Stimulated activated memory B cell treated with anti-CD40 and anti-IgM and Interleukin-4, amounts not matched to agents 10 μg/mL and 1 μg/mL and 100 μg/mL, for 72 hours (primary cell): ENCODE measurements at regions not wholly inside any gene's neighbourhood (a gene's known extent, or its start where the extent isn't known, plus 50 kb on each side); places are given as distances from the start of the nearest gene placed in this dataset.

ENCODE experiments used
- ATAC-seq: fragments of 150-1000 bp; cut with Tn5 transposase; 2 replicates; pipeline ENCODE4 v1.10.0; 2021
- H3K27ac Mint-ChIP-seq: one replicate; pipeline ENCODE4 v1.8.0; 2022; ENCODE audit warnings: mild to moderate bottlenecking, mixed read lengths
- H3K27me3 Mint-ChIP-seq: one replicate; pipeline ENCODE4 v1.8.0; 2022; ENCODE audit warnings: mixed read lengths
- H3K36me3 Mint-ChIP-seq: one replicate; pipeline ENCODE4 v1.8.0; 2022; ENCODE audit warnings: mixed read lengths
- H3K4me1 Mint-ChIP-seq: one replicate; pipeline ENCODE4 v1.8.0; 2022; ENCODE audit warnings: mixed read lengths
- H3K4me3 Mint-ChIP-seq: one replicate; pipeline ENCODE4 v1.8.0; 2022; ENCODE audit warnings: mild to moderate bottlenecking, moderate library complexity, mixed read lengths
- H3K9me3 Mint-ChIP-seq: one replicate; pipeline ENCODE4 v1.8.0; 2022; ENCODE audit warnings: mixed read lengths

DNA sequence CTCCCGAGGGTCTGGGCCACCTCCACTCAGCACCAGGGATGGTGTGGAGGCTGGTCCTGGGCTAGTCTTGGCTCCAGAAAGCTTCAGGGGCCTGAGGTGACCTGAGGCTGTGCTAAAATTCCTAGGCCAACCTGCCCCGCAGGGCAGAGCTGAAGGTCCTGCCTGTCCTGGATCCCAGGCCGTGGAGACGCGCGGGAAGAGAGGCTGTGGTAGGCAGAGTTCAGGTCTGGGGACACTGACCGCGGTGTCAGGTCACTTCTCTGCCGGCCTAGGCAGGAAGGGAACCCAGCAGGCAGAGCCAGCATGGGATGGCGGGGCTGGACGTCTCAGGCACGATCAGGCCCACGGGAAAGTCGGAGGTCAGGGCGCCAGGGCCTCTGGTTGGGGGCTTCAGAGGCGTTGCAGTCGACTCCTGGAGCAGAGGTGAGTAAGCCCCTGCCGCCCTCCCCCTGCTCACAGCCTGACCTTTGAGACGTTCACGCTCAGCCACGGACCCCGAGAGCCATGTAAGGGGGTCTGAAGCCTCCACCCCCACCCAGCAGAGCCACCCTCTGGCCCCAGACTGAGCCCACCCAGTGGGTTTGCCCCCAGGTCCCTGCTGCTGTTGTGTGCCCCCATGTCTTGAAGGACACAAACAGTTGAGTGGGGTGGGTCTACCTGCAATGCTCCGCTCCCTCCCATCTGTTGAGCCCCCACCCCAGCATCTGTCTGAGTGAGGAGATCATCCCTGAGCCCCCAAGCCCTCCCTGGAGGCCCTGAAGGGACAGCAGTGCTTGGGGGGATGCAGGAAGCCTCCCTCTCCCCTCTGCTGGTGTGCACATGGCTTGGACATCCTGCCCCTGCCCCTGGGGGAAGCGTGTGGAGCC is 142.7 kb downstream of the KIF26A start:
- Mint-ChIP-seq H3K4me3 (no peak overlapping the region), H3K36me3 (no peaks in the 10 kb centered on the region), H3K4me1 (no peaks in the 10 kb centered on the region), H3K27me3 (peaks cover 69% of the 10 kb centered on the region), H3K9me3 (no peaks in the 10 kb centered on the region), H3K27ac (no peak overlapping the region)
- no peak for ATAC-seq

- ATAC-seq: no peak
- no peak overlapping the region for H3K27ac Mint-ChIP-seq
- H3K4me1 Mint-ChIP-seq: no peaks in the 10 kb centered on the region
- H3K9me3 Mint-ChIP-seq: no peaks in the 10 kb centered on the region
- no peak overlapping the region for H3K4me3 Mint-ChIP-seq
- H3K27me3 Mint-ChIP-seq: peaks cover 63% of the 10 kb centered on the region
- no peaks in the 10 kb centered on the region for H3K36me3 Mint-ChIP-seq
Measured at GRCh38 chr14:104281768-104282301, 143.4 kb downstream of the KIF26A start.

- H3K27ac Mint-ChIP-seq: no peak overlapping the region
- no peak overlapping the region for H3K4me3 Mint-ChIP-seq
- H3K9me3 Mint-ChIP-seq: no peaks in the 10 kb centered on the region
- H3K36me3 Mint-ChIP-seq: no peaks in the 10 kb centered on the region
- H3K27me3 Mint-ChIP-seq: peaks cover 56% of the 10 kb centered on the region
- no peaks in the 10 kb centered on the region for H3K4me1 Mint-ChIP-seq
- ATAC-seq: no peak
Measured at GRCh38 chr14:104282332-104283196, 144.2 kb downstream of the KIF26A start.

DNA sequence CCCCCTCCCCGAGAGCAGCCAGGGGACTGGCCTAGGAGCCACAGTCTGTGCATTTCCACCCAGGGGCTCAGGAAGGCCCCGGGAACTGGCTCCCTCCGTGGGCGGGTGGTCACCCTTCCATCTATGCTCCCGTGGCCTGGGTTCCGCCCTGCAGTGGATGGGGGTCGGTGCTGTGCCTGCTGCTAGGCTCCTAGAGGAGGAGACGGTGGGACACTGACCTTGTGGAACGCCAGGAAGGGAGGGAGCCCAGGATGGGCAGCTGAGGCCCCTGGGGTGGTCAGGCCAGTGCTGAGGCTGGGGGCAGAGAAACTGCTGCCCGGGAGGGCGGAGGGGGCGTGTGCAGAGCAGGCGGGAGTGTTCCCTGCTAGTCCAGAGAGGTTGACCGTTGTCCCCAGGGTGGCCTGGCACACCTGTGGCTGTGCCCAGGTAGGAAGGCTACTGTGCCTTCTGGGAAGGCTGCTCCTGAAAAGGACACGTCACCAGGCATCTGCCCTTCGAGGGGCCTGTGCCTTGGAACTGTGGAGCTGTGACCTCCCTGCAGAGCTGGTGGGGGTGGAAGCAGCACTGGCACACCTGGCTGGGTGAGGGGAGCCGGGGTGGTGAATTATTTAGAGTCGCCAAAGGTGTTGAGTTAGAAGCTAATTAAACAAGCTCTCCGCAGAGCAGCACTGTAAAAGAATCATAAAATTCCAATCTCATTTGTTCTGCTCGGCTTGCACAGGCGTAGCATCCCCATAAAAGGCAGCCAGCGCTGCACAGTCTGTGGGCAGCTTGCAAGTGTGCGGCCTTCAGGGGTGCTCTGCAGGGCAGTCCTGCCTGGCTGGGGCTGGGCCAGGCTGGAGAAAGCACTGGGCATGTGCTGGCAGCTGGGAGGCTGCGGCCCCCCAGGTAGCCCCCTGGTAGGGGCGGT is 145.1 kb downstream of the KIF26A start:
- ATAC-seq: no peak

GRCh38 chr14:104284107-104284592 is 145.8 kb downstream of the KIF26A start:
- H3K36me3 Mint-ChIP-seq: no peaks in the 10 kb centered on the region
- no peak overlapping the region for H3K4me3 Mint-ChIP-seq
- peaks cover 8% of the 10 kb centered on the region for H3K9me3 Mint-ChIP-seq
- no peak for ATAC-seq
- no peak overlapping the region for H3K27ac Mint-ChIP-seq
- peaks cover 40% of the 10 kb centered on the region for H3K27me3 Mint-ChIP-seq
- no peaks in the 10 kb centered on the region for H3K4me1 Mint-ChIP-seq

More for the DNA sequence above, 145.1 kb downstream of the KIF26A start:
- H3K27me3 Mint-ChIP-seq: peaks cover 47% of the 10 kb centered on the region
- H3K4me1 Mint-ChIP-seq: no peaks in the 10 kb centered on the region
- H3K4me3 Mint-ChIP-seq: no peak overlapping the region
- H3K9me3 Mint-ChIP-seq: peaks cover under 1% of the 10 kb centered on the region
- H3K27ac Mint-ChIP-seq: no peak overlapping the region
- no peaks in the 10 kb centered on the region for H3K36me3 Mint-ChIP-seq

DNA sequence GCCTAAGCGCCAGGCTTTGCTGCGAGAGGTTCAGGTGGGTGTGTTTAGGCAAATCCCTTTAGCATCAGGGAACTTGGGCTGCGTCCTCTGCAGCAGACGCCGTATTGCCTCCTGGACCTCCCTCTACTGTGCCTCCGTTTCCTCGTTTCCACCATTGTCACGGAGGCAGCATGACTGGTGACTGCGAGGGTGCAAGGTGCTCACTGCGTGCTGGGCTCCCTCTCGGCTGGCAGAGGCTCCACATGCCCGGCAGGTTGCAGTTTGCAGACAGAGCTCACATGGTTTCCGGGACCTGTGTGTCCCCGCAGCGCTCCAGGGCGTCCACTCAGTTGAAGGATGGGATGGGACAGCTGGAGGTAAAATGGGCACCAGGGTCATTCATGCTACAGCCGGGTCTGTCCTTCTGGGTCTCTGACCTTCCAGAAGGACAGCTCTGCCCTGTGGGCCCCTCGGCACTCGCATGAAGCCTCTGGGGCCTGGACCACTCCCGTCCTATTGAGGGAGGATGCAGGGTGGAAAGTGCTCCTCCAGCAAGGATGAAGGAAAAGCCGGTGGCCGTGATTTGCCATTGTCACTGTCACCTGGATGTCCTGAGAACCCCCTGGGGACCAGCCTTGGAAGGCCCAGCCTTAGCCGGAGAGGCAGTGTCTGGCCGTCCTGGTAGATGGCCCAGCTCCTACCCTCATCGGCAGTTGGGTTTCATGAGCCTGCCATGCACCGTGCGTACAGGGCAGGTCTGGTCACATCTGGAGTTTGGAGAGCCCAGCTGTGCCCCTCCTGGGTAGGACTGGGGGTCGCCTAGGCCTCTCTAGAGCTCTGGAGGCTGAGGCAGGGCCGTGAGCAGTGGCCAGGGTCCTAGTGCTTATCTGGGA is 146.5 kb downstream of the KIF26A start:
- no peak overlapping the region for H3K27ac Mint-ChIP-seq
- ATAC-seq: no peak
- H3K9me3 Mint-ChIP-seq: peaks cover 10% of the 10 kb centered on the region
- H3K4me1 Mint-ChIP-seq: no peaks in the 10 kb centered on the region
- no peaks in the 10 kb centered on the region for H3K36me3 Mint-ChIP-seq
- peaks cover 33% of the 10 kb centered on the region for H3K27me3 Mint-ChIP-seq
- H3K4me3 Mint-ChIP-seq: no peak overlapping the region

DNA sequence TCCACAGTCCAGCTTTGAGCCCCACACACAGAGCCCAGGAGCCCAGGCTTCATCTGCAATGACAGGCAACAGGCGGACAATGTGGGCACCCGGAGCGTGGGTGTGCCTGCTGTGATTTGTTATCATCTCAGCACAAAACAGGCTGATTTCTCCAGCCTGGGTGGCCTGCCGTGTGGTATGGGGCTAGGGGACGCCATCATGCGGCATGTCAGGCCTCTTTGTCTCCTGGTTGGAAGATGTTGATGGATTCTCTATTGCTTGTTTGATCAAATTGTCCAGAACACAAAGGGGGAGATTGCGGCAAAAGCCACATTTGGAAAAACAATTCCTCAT is 147.1 kb downstream of the KIF26A start:
- H3K9me3 Mint-ChIP-seq: peaks cover 10% of the 10 kb centered on the region
- H3K27me3 Mint-ChIP-seq: peaks cover 27% of the 10 kb centered on the region

DNA sequence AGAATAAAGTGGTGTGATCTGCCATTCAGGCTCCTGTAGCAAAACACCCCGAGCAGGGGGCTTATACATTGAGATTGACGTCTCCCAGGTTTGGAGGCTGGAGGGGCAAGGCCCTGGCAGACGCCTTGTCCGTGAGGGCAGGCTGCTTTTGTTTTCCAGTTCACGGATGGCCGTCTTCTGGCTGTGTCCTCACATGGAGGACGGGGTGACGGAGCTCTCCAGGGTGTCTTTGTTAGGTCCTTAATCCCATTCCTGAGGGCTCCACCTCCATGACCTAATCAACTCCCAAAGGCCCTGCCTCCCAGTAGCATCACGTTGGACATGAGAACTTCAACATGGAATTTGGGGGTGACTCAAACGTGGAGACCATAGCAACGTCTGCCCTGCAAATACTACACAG is 147.7 kb downstream of the KIF26A start:
- Mint-ChIP-seq H3K4me3 (no peak overlapping the region), H3K27ac (no peak overlapping the region), H3K27me3 (peaks cover 21% of the 10 kb centered on the region), H3K36me3 (no peaks in the 10 kb centered on the region), H3K4me1 (no peaks in the 10 kb centered on the region), H3K9me3 (peaks cover 10% of the 10 kb centered on the region)
- ATAC-seq: no peak

More for the DNA sequence above, 147.1 kb downstream of the KIF26A start:
- ATAC-seq: no peak
- no peaks in the 10 kb centered on the region for H3K36me3 Mint-ChIP-seq
- H3K4me1 Mint-ChIP-seq: no peaks in the 10 kb centered on the region
- H3K27ac Mint-ChIP-seq: no peak overlapping the region
- no peak overlapping the region for H3K4me3 Mint-ChIP-seq

- peaks cover 10% of the 10 kb centered on the region for H3K9me3 Mint-ChIP-seq
- H3K36me3 Mint-ChIP-seq: no peaks in the 10 kb centered on the region
- H3K4me1 Mint-ChIP-seq: no peaks in the 10 kb centered on the region
- no peak for ATAC-seq
- H3K4me3 Mint-ChIP-seq: no peak overlapping the region
- H3K27ac Mint-ChIP-seq: no peak overlapping the region
- H3K27me3 Mint-ChIP-seq: peaks cover 17% of the 10 kb centered on the region
Measured at GRCh38 chr14:104286496-104286895, 148.1 kb downstream of the KIF26A start.

GRCh38 chr14:104287301-104288009 is 149.1 kb downstream of the KIF26A start:
- ATAC-seq: no peak
- Mint-ChIP-seq H3K4me3 (no peak overlapping the region), H3K27me3 (peaks cover 7% of the 10 kb centered on the region), H3K27ac (no peak overlapping the region), H3K36me3 (no peaks in the 10 kb centered on the region), H3K9me3 (peaks cover 10% of the 10 kb centered on the region), H3K4me1 (no peaks in the 10 kb centered on the region)

DNA sequence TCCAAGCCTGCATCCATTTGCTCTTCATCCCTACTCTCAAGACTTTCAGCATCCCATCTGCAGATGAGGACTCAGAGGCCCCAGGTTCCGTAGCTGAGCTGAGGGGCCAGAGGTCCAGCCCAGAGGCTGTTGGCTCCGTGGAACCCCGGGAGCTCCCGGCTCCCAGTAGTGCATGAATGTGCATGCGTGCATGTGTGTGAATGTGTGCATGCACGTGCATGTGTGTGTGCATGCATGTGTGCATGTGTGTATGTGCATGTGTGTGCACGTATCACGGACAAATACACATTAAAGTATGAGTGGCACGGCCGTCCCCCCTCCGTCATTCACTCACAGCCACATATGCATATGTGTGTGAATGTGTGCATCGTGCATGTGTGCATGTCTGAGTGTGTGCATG is 149.9 kb downstream of the KIF26A start:
- H3K4me3 Mint-ChIP-seq: no peak overlapping the region
- H3K27ac Mint-ChIP-seq: no peak overlapping the region
- ATAC-seq: no peak
- peaks cover 3% of the 10 kb centered on the region for H3K27me3 Mint-ChIP-seq
- H3K36me3 Mint-ChIP-seq: no peaks in the 10 kb centered on the region
- H3K9me3 Mint-ChIP-seq: peaks cover 10% of the 10 kb centered on the region
- no peaks in the 10 kb centered on the region for H3K4me1 Mint-ChIP-seq

DNA sequence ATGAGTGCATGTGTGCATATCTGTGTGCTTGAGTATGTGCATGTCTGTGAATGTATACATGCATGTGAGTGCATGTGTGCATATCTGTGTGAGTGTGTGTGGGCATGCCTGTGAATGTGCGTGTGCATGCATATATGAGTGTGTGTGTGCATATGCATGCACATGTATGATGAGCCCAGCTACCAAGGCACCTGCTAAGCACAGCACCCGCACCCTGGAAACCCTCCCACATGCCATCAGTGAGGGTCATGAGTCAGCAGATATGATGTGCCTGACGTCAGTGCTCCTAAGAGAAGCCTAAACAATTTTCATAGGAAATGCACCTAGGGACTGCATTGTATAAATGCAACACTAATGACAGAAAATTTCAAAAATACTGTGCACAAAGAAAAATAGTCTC is 151.1 kb downstream of the KIF26A start:
- ATAC-seq: no peak
- H3K4me3 Mint-ChIP-seq: no peak overlapping the region
- H3K27ac Mint-ChIP-seq: no peak overlapping the region
- no peaks in the 10 kb centered on the region for H3K36me3 Mint-ChIP-seq
- H3K9me3 Mint-ChIP-seq: peaks cover 10% of the 10 kb centered on the region
- H3K27me3 Mint-ChIP-seq: peaks cover 15% of the 10 kb centered on the region
- no peaks in the 10 kb centered on the region for H3K4me1 Mint-ChIP-seq

- Mint-ChIP-seq H3K4me3 (no peak overlapping the region), H3K27ac (no peak overlapping the region), H3K36me3 (no peaks in the 10 kb centered on the region), H3K4me1 (no peaks in the 10 kb centered on the region), H3K9me3 (peaks cover 10% of the 10 kb centered on the region), H3K27me3 (peaks cover 22% of the 10 kb centered on the region)
- no peak for ATAC-seq
Measured at GRCh38 chr14:104290058-104290667, 151.8 kb downstream of the KIF26A start.
